Kidney (tissue), 13 donors: ENCODE measurements at regions not wholly inside any gene's neighbourhood (a gene's known extent, or its start where the extent isn't known, plus 50 kb on each side); places are given as distances from the start of the nearest gene placed in this dataset.

Experiments used
- DNase-seq, 5 donors: peaks; one replicate each; pipeline ENCODE4 v3.0.0-alpha.2; 2013 to 2020
- FAIRE-seq: peaks from 2 replicates; lab custom pipeline; 2012; peaks lifted over from hg19 to GRCh38; lab: Jason Lieb, UNC
- H3K27ac ChIP-seq, 2 donors: one replicate each; pipeline ENCODE4 v1.7.0; 2013; ENCODE audit warnings: low read depth in 2 of 2, low read length in 2 of 2, inconsistent platforms in 1 of 2
- H3K27me3 ChIP-seq: one replicate; pipeline ENCODE4 v1.7.1; 2013; ENCODE audit warnings: low read length, inconsistent platforms; ENCODE audit not compliant: control insufficient read depth, insufficient read depth
- H3K36me3 ChIP-seq, 3 donors: one replicate each; pipeline versions ENCODE4 v1.7.0 to v1.7.1; 2013; ENCODE audit warnings: low read length in 3 of 3, control low read depth in 1 of 3, inconsistent platforms in 1 of 3; ENCODE audit not compliant: insufficient read depth in 3 of 3, control insufficient read depth in 2 of 3
- H3K4me1 ChIP-seq, 3 donors: one replicate each; pipeline versions ENCODE4 v1.7.0 to v1.7.1; 2013; ENCODE audit warnings: low read length in 3 of 3, inconsistent platforms in 1 of 3, low read depth in 1 of 3; ENCODE audit not compliant: control insufficient read depth in 2 of 3, insufficient read depth in 2 of 3
- H3K4me3 ChIP-seq, 3 donors: one replicate each; pipeline versions ENCODE4 v1.7.0 to v1.8.1; 2013; ENCODE audit warnings: low read length in 3 of 3, control low read depth in 1 of 3, inconsistent platforms in 1 of 3
- H3K9ac ChIP-seq, 3 donors: one replicate each; pipeline versions ENCODE4 v1.7.0 to v1.7.1; 2013; ENCODE audit warnings: low read length in 3 of 3, control low read depth in 1 of 3, inconsistent platforms in 1 of 3
- H3K9me3 ChIP-seq, 3 donors: one replicate each; pipeline versions ENCODE4 v1.7.0 to v1.7.1; 2013; ENCODE audit warnings: low read length in 3 of 3, control low read depth in 1 of 3, inconsistent platforms in 1 of 3; ENCODE audit not compliant: control insufficient read depth in 2 of 3, insufficient read depth in 1 of 3
- CTCF ChIP-seq: IDR thresholded peaks from 3 replicates; pipeline ENCODE4 v1.5.1; 2012; ENCODE audit warnings: mild to moderate bottlenecking, moderate library complexity, borderline replicate concordance; ENCODE audit not compliant: insufficient read depth; ENCODE audit errors: extremely low read depth
- intact Hi-C: fragments of 100-400 bp; cut with DNase I; formaldehyde crosslinking; loops from one replicate; pipeline ENCODE4 v1.11.1; 2022
- donor health status: control.
- donor health status: control.
- donor health status: control.
- donor health status: control.
- donor health status: control.
- donor health status: DM: yes; HTN: yes; CAD: no.
- donor health status: Normal renal cell carcinoma (clear cell type).

DNA sequence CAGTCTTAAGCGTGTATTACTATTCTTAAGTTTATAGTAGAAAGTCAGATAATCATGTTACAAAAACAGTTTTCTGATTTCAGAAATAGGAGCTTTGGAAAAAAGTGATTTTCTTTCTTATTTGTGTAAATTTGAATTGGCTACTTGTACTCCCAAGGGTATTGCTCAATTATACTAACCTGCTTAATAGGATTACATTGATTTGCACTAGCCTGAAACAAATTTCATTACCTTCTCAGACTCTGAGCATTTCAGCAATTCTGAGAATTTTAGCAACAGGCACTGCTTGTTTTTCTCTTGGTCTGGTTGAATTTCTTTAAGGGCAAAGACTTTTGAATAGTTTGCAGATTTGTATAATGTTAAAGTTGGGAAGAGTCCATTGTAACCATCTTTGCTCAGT lies 87.2 kb upstream of the NXPH2 start:
- intact Hi-C loops = no loop called here
- H3K4me1 ChIP-seq = no peaks in the 10 kb centered on the region
- H3K36me3 ChIP-seq = no peaks in the 10 kb centered on the region
- no peak for TF ChIP-seq CTCF
- FAIRE-seq = no peak
- no peak overlapping the region for H3K27ac ChIP-seq
- H3K9ac ChIP-seq = no peak overlapping the region
- no peaks in the 10 kb centered on the region for H3K9me3 ChIP-seq
- no peak overlapping the region for H3K4me3 ChIP-seq
- no peaks in the 10 kb centered on the region for H3K27me3 ChIP-seq
- no peak for DNase-seq

DNA sequence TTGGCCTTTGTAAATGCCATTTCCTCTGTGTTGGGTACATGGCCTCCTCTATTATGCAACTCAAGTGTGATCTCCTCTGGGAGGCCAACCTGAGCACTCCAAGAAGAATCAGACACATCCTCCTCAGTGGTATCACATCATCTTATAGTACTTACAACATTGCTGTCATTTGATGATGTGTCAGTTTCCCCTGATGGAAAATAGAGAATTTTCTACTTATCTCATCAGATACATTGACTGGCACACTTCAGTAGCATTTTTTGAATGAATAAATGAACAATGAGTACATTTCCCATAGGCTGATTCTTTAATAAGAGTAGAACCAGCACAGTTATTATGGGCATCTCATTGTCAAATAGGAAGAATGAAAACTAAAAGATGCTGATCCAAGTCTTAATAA lies 86.6 kb upstream of the NXPH2 start:
- no peak overlapping the region for H3K9ac ChIP-seq
- FAIRE-seq = no peak
- intact Hi-C loops = no loop called here
- no peak for DNase-seq
- H3K36me3 ChIP-seq = no peaks in the 10 kb centered on the region
- no peak overlapping the region for H3K27ac ChIP-seq
- H3K9me3 ChIP-seq = no peaks in the 10 kb centered on the region
- H3K4me1 ChIP-seq = no peaks in the 10 kb centered on the region
- no peaks in the 10 kb centered on the region for H3K27me3 ChIP-seq
- no peak overlapping the region for H3K4me3 ChIP-seq
- TF ChIP-seq CTCF = no peak

DNA sequence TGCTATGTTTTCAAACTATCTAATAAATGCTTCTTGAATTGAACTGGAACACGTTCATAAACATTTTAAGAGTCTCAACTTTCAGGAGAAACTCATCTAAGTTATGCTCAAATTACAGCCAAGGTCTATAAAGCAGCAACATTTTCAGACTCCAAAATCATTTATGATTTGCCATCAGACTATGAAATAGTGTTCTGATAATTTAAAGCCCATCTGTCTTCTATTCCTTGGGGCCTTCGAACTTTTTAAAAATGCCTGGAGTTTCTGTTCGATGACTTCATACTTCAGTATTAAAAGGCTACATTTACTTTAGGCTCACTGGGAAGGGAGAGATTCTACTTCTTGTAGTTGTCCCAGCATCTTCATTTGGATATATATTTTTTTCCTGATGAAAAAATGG lies 73.6 kb upstream of the NXPH2 start:
- H3K4me3 ChIP-seq = no peak overlapping the region
- no peak for TF ChIP-seq CTCF
- DNase-seq = no peak
- H3K27me3 ChIP-seq = no peaks in the 10 kb centered on the region
- intact Hi-C loops = no loop called here
- H3K9me3 ChIP-seq = no peaks in the 10 kb centered on the region
- H3K36me3 ChIP-seq = no peaks in the 10 kb centered on the region
- H3K27ac ChIP-seq = no peak overlapping the region
- FAIRE-seq = no peak
- no peak overlapping the region for H3K9ac ChIP-seq
- no peaks in the 10 kb centered on the region for H3K4me1 ChIP-seq

GRCh38 chr2:138853296-138853695 lies 73.1 kb upstream of the NXPH2 start:
- no peaks in the 10 kb centered on the region for H3K9me3 ChIP-seq
- H3K4me3 ChIP-seq = no peak overlapping the region
- TF ChIP-seq CTCF = no peak
- no peak for DNase-seq
- H3K4me1 ChIP-seq = no peaks in the 10 kb centered on the region
- no peak overlapping the region for H3K9ac ChIP-seq
- FAIRE-seq = no peak
- H3K36me3 ChIP-seq = no peaks in the 10 kb centered on the region
- no peak overlapping the region for H3K27ac ChIP-seq
- no peaks in the 10 kb centered on the region for H3K27me3 ChIP-seq
- intact Hi-C loops = no loop called here
